ENCODE measurements at regions not wholly inside any gene's neighbourhood (a gene's known extent, or its start where the extent isn't known, plus 50 kb on each side); places are given as distances from the start of the nearest gene placed in this dataset.

GRCh38 chr7:20477067-20477466 is 138.4 kb upstream of the ABCB5 start:
- Histone ChIP-seq H3K27me3 (ENCODE audit: control insufficient read depth, insufficient read depth, low read length) (no peaks in the 10 kb centered on the region), H3K4me3 (ENCODE audit: low read depth, low read length) (no peak overlapping the region), H3K27ac (ENCODE audit: low read depth, low read length) (no peak overlapping the region), H3K9me3 (ENCODE audit: control insufficient read depth, insufficient read depth, low read length) (no peaks in the 10 kb centered on the region)
- CTCF ChIA-PET: no interaction called here
- POLR2A ChIA-PET: no interaction called here
- DNase-seq (ENCODE audit: low read depth, low spot score): no peak
- no peak for TF ChIP-seq CTCF (IDR thresholded peaks at IDR 0.05; ENCODE audit: low read depth, low read length)

- CTCF ChIA-PET: no interaction called here
- POLR2A ChIA-PET: no interaction called here
- no peak overlapping the region for H3K4me3 ChIP-seq (ENCODE audit: low read depth, low read length)
- no peaks in the 10 kb centered on the region for H3K27me3 ChIP-seq (ENCODE audit: control insufficient read depth, insufficient read depth, low read length)
- H3K27ac ChIP-seq (ENCODE audit: low read depth, low read length): no peak overlapping the region
- no peak for DNase-seq (ENCODE audit: low read depth, low spot score)
- no peaks in the 10 kb centered on the region for H3K9me3 ChIP-seq (ENCODE audit: control insufficient read depth, insufficient read depth, low read length)
- TF ChIP-seq CTCF (IDR thresholded peaks at IDR 0.05; ENCODE audit: low read depth, low read length): no peak
Observed at GRCh38 chr7:20479706-20480105, 135.8 kb upstream of the ABCB5 start.

GRCh38 chr7:20482071-20482470 is 133.4 kb upstream of the ABCB5 start:
- POLR2A ChIA-PET: no interaction called here
- H3K9me3 ChIP-seq (ENCODE audit: control insufficient read depth, insufficient read depth, low read length): peaks cover 5% of the 10 kb centered on the region
- TF ChIP-seq CTCF (IDR thresholded peaks at IDR 0.05; ENCODE audit: low read depth, low read length): no peak
- no peaks in the 10 kb centered on the region for H3K27me3 ChIP-seq (ENCODE audit: control insufficient read depth, insufficient read depth, low read length)
- H3K4me3 ChIP-seq (ENCODE audit: low read depth, low read length): no peak overlapping the region
- DNase-seq (ENCODE audit: low read depth, low spot score): no peak
- no peak overlapping the region for H3K27ac ChIP-seq (ENCODE audit: low read depth, low read length)
- CTCF ChIA-PET: no interaction called here

- no peak for TF ChIP-seq CTCF (IDR thresholded peaks at IDR 0.05; ENCODE audit: low read depth, low read length)
- Histone ChIP-seq H3K27ac (ENCODE audit: low read depth, low read length) (no peak overlapping the region), H3K27me3 (ENCODE audit: control insufficient read depth, insufficient read depth, low read length) (no peaks in the 10 kb centered on the region), H3K9me3 (ENCODE audit: control insufficient read depth, insufficient read depth, low read length) (peaks cover 9% of the 10 kb centered on the region), H3K4me3 (ENCODE audit: low read depth, low read length) (no peak overlapping the region)
- ChIA-PET POLR2A (no interaction called here), CTCF (no interaction called here)
- no peak for DNase-seq (ENCODE audit: low read depth, low spot score)
Observed at GRCh38 chr7:20484356-20484755, 131.1 kb upstream of the ABCB5 start.

- Histone ChIP-seq H3K27ac (ENCODE audit: low read depth, low read length) (no peak overlapping the region), H3K4me3 (ENCODE audit: low read depth, low read length) (no peak overlapping the region), H3K27me3 (ENCODE audit: control insufficient read depth, insufficient read depth, low read length) (no peaks in the 10 kb centered on the region), H3K9me3 (ENCODE audit: control insufficient read depth, insufficient read depth, low read length) (peaks cover 9% of the 10 kb centered on the region)
- no peak for TF ChIP-seq CTCF (IDR thresholded peaks at IDR 0.05; ENCODE audit: low read depth, low read length)
- ChIA-PET CTCF (no interaction called here), POLR2A (no interaction called here)
- DNase-seq (ENCODE audit: low read depth, low spot score): no peak
Observed at GRCh38 chr7:20488850-20489249, 126.6 kb upstream of the ABCB5 start.

Measured in AG04450 (cell line).